GM18870 (cell line): ENCODE measurements at regions not wholly inside any gene's neighbourhood (a gene's known extent, or its start where the extent isn't known, plus 50 kb on each side); places are given as distances from the start of the nearest gene placed in this dataset.

Experiments used
- ATAC-seq: cut with Tn5 transposase; IDR thresholded peaks from one replicate; pipeline ENCODE4 v1.9.1; 2021; ENCODE audit warnings: moderate library complexity; ENCODE audit not compliant: unreplicated experiment

- ATAC-seq = no peak
These were observed 57.4 kb upstream of the EPB41L3 start for GRCh38 chr18:5601188-5601624.

- ATAC-seq = no peak
These were observed 56.7 kb upstream of the EPB41L3 start for GRCh38 chr18:5600378-5601071.

- no peak for ATAC-seq
These were observed 52.8 kb upstream of the EPB41L3 start for GRCh38 chr18:5596585-5596984.
